K562 (cell line): ENCODE measurements at regions not wholly inside any gene's neighbourhood (a gene's known extent, or its start where the extent isn't known, plus 50 kb on each side); places are given as distances from the start of the nearest gene placed in this dataset.

Experiments
- BCLAF1 ChIP-seq, 2 experiments: fragments of 450-650 bp in 1 of 2; IDR thresholded peaks; 2 replicates each; pipeline ENCODE4 v1.6.1; 2011 to 2017; ENCODE audit warnings: low read depth in 2 of 2, antibody characterized with exemption in 1 of 2, borderline replicate concordance in 1 of 2, low read length in 1 of 2, mild to moderate bottlenecking in 1 of 2, mixed read lengths in 1 of 2; ENCODE audit not compliant: control insufficient read depth in 1 of 2
- NCOA1 ChIP-seq: fragments of 450-650 bp; IDR thresholded peaks from 2 replicates; pipeline ENCODE4 v1.6.1; 2016; ENCODE audit warnings: low read depth
- ZBTB40 ChIP-seq, 2 experiments: fragments of 450-650 bp in 1 of 2; sonication (generic) in 1 of 2; formaldehyde crosslinking in 1 of 2; IDR thresholded peaks; 2 replicates each; pipeline versions ENCODE4 v1.7.1 to v1.9.0; 2016 to 2022; ENCODE audit warnings: inconsistent platforms in 1 of 2, mild to moderate bottlenecking in 1 of 2, missing genetic modification reagents in 1 of 2
- ZNF41 ChIP-seq: fragments of 250-450 bp; sonication (Bioruptor Pico); conservative IDR thresholded peaks from 2 replicates; pipeline ENCODE4 v1.4.0; 2020; ENCODE audit warnings: mild to moderate bottlenecking
- ZNF830 ChIP-seq: fragments of 250-450 bp; sonication (Bioruptor Pico); IDR thresholded peaks from 2 replicates; pipeline ENCODE4 v1.5.0; 2021; ENCODE audit warnings: mild to moderate bottlenecking

GRCh38 chr6:93749930-93750329 lies 330.6 kb upstream of the EPHA7 start (continued):
- no peak for TF ChIP-seq ZBTB40 (IDR thresholded peaks at IDR 0.05)
- no peak for TF ChIP-seq ZBTB40 (CRISPR knock-in tag; IDR thresholded peaks at IDR 0.05)
- no peak for TF ChIP-seq ZNF830
- TF ChIP-seq ZNF41 (CRISPR knock-in tag): no peak
- TF ChIP-seq BCLAF1 (IDR thresholded peaks at IDR 0.05; ENCODE audit: borderline replicate concordance in 1 of 2, control insufficient read depth in 1 of 2, low read depth in 2 of 2, low read length in 1 of 2): no peak
- no peak for TF ChIP-seq NCOA1
